ENCODE measurements at regions not wholly inside any gene's neighbourhood (a gene's known extent, or its start where the extent isn't known, plus 50 kb on each side); places are given as distances from the start of the nearest gene placed in this dataset.
A peak's percentile ranks its signal among the peaks of the same experiment; 100 is the strongest.

DNA sequence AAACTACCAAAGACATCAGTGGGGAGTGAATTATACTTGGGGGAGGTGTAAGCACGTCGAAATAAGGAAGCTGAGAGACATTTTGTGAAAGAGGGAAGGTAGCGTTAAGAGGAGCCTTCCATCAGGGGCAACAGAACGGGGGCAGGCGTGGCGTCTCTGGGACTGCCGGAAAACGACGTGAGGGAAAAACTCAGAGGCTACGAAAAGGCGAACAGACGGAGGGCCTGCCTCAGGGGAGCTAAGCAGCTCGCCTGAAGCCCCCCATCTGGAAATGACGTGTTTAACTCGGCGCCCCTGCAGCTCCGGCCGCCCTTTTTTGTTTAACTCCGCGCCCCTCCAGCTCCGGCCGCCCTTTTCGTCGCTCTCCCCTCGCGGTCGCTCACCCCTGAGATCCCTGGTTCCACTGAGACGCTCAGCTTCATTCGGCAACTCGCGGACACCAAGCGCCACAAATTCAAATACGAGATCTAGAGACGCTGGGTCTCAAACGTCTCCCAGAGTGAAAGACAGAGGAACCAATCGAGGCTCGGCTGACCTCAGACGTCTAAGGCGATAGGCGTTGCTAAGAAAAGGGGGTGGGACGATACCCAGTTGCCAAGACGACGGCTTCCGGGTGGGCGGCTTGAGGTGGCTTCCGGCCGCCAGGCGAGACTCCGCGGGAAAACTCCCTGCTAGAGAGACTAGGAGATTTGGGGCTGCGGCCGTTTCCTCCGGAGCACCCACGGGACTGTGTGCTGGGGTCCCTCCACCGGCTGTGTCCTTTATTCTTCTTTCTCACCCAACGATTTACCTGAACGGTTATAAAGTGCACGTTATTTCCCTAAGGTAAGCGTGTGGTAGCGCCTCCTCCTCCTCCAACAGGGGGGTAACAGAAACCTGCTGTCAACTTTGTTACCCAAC lies 383.2 kb downstream of the ZFHX3 start (continued):
- TF ChIP-seq ZNF592 (IDR thresholded peaks at IDR 0.05) (no peak), ZNF655 (CRISPR knock-in tag; IDR thresholded peaks at IDR 0.05) (no peak), DMBX1 (CRISPR knock-in tag; IDR thresholded peaks at IDR 0.05; ENCODE audit: borderline replicate concordance) (0 out of 2 replicates have a peak, but pooled peaks have one; percentile 44), ZNF77 (CRISPR knock-in tag; IDR thresholded peaks at IDR 0.05) (no peak), GTF2A2 (tag; IDR thresholded peaks at IDR 0.05) (no peak), PHF20 (IDR thresholded peaks at IDR 0.05; ENCODE audit: partially characterized antibody) (peak; percentile 15), DACH1 (IDR thresholded peaks at IDR 0.05; ENCODE audit: partially characterized antibody) (no peak), ZNF57 (CRISPR knock-in tag; IDR thresholded peaks at IDR 0.05) (no peak), SMC3 (conservative IDR thresholded peaks at IDR 0.05; ENCODE audit: insufficient read depth, low read depth, low read length) (no peak), KLF16 (IDR thresholded peaks at IDR 0.05) (no peak), MAFK (IDR thresholded peaks at IDR 0.05; ENCODE audit: low read length) (0 out of 2 replicates have a peak, but pooled peaks have one; percentile 13), OTX1 (CRISPR knock-in tag; IDR thresholded peaks at IDR 0.05) (no peak)
- TF ChIP-seq, protein P1, sequence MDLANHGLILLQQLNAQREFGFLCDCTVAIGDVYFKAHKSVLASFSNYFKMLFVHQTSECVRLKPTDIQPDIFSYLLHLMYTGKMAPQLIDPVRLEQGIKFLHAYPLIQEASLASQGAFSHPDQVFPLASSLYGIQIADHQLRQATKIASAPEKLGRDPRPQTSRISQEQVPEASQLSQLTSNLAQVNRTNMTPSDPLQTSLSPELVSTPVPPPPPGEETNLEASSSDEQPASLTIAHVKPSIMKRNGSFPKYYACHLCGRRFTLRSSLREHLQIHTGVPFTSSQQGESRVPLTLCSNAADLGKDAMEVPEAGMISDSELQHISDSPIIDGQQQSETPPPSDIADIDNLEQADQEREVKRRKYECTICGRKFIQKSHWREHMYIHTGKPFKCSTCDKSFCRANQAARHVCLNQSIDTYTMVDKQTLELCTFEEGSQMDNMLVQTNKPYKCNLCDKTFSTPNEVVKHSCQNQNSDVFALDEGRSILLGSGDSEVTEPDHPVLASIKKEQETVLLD (IDR thresholded peaks at IDR 0.05), result peak; percentile 54; the same call in 1 of the 2 replicates
- TF ChIP-seq, protein P2, sequence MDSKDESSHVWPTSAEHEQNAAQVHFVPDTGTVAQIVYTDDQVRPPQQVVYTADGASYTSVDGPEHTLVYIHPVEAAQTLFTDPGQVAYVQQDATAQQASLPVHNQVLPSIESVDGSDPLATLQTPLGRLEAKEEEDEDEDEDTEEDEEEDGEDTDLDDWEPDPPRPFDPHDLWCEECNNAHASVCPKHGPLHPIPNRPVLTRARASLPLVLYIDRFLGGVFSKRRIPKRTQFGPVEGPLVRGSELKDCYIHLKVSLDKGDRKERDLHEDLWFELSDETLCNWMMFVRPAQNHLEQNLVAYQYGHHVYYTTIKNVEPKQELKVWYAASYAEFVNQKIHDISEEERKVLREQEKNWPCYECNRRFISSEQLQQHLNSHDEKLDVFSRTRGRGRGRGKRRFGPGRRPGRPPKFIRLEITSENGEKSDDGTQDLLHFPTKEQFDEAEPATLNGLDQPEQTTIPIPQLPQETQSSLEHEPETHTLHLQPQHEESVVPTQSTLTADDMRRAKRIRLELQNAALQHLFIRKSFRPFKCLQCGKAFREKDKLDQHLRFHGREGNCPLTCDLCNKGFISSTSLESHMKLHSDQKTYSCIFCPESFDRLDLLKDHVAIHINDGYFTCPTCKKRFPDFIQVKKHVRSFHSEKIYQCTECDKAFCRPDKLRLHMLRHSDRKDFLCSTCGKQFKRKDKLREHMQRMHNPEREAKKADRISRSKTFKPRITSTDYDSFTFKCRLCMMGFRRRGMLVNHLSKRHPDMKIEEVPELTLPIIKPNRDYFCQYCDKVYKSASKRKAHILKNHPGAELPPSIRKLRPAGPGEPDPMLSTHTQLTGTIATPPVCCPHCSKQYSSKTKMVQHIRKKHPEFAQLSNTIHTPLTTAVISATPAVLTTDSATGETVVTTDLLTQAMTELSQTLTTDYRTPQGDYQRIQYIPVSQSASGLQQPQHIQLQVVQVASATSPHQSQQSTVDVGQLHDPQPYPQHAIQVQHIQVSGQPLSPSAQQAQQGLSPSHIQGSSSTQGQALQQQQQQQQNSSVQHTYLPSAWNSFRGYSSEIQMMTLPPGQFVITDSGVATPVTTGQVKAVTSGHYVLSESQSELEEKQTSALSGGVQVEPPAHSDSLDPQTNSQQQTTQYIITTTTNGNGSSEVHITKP (IDR thresholded peaks at IDR 0.05; ENCODE audit: partially characterized antibody), result peak; percentile 61
- TF ChIP-seq, protein P3, sequence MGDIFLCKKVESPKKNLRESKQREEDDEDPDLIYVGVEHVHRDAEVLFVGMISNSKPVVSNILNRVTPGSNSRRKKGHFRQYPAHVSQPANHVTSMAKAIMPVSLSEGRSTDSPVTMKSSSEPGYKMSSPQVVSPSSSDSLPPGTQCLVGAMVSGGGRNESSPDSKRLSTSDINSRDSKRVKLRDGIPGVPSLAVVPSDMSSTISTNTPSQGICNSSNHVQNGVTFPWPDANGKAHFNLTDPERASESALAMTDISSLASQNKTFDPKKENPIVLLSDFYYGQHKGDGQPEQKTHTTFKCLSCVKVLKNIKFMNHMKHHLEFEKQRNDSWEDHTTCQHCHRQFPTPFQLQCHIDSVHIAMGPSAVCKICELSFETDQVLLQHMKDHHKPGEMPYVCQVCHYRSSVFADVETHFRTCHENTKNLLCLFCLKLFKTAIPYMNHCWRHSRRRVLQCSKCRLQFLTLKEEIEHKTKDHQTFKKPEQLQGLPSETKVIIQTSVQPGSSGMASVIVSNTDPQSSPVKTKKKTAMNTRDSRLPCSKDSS (IDR thresholded peaks at IDR 0.05; ENCODE audit: low read depth, partially characterized antibody), result no peak

Data from K562 (cell line).